Panc1 (cell line): ENCODE measurements at regions not wholly inside any gene's neighbourhood (a gene's known extent, or its start where the extent isn't known, plus 50 kb on each side); places are given as distances from the start of the nearest gene placed in this dataset.

Source experiments
- ATAC-seq: fragments of 200-7000 bp; cut with Tn5 transposase; 2 replicates; pipeline ENCODE4 v1.9.1; 2020; ENCODE audit warnings: mild to moderate bottlenecking, moderate library complexity
- BruUV-seq: library from RNA; stranded (reverse); fragments of 400-500 nt; replicated peaks from 2 replicates; lab custom pipeline; 2021; lab: Mats Ljungman, UMichigan
- CTCF ChIA-PET: fragments of 300-600 bp; sonication (Branson Sonifier 250); formaldehyde crosslinking; loops from one replicate; lab custom pipeline; 2022; ENCODE audit warnings: antibody characterized with exemption; lab: Charles Lee
- POLR2A ChIA-PET: fragments of 300-600 bp; sonication (Branson Sonifier 250); formaldehyde crosslinking; loops from one replicate; lab custom pipeline; 2022; ENCODE audit warnings: antibody characterized with exemption; lab: Charles Lee
- DNase-seq: peaks from one replicate; pipeline ENCODE4 v3.0.0-alpha.2; 2010; ENCODE audit warnings: low read depth, low spot score
- H3K27ac ChIP-seq: 2 replicates; pipeline ENCODE4 v1.5.1; 2011; ENCODE audit warnings: mild to moderate bottlenecking, low read length, inconsistent platforms
- H3K27me3 ChIP-seq: fragments of 200-500 bp; sonication (Bioruptor generic); 2 replicates; pipeline ENCODE4 v1.6.0; 2014; ENCODE audit warnings: low read length, inconsistent platforms; ENCODE audit not compliant: control insufficient read depth, insufficient read depth
- H3K36me3 ChIP-seq: fragments of 200-500 bp; sonication (Bioruptor generic); 2 replicates; pipeline ENCODE4 v1.5.1; 2014; ENCODE audit warnings: inconsistent platforms, mild to moderate bottlenecking, low read length, moderate library complexity; ENCODE audit not compliant: control insufficient read depth, insufficient read depth
- H3K4me1 ChIP-seq: 2 replicates; pipeline ENCODE4 v1.5.1; 2011; ENCODE audit warnings: inconsistent platforms, mild to moderate bottlenecking, low read length, moderate library complexity; ENCODE audit not compliant: control insufficient read depth, insufficient read depth
- H3K4me3 ChIP-seq, 2 experiments: 2 replicates each; pipeline ENCODE4 v1.5.1; 2011 to 2012; ENCODE audit warnings: low read depth in 2 of 2, low read length in 2 of 2, mild to moderate bottlenecking in 2 of 2, inconsistent platforms in 1 of 2, moderate library complexity in 1 of 2
- H3K9me3 ChIP-seq: fragments of 200-500 bp; sonication (Bioruptor generic); 2 replicates; pipeline ENCODE4 v1.5.1; 2014; ENCODE audit warnings: low read depth, mild to moderate bottlenecking, inconsistent platforms, low read length, moderate library complexity; ENCODE audit not compliant: control insufficient read depth, insufficient read depth
- POLR2AphosphoS5 ChIP-seq: IDR thresholded peaks from 2 replicates; pipeline ENCODE4 v1.6.1; 2012; ENCODE audit warnings: mild to moderate bottlenecking, low read depth, low read length, moderate library complexity
- REST ChIP-seq, 2 experiments: IDR thresholded peaks; 2 replicates each; pipeline ENCODE4 v1.6.1; 2011 to 2012; ENCODE audit warnings: low read depth in 2 of 2, control low read depth in 1 of 2, low read length in 1 of 2, mild to moderate bottlenecking in 1 of 2, moderate library complexity in 1 of 2; ENCODE audit not compliant: insufficient read depth in 1 of 2
- SIN3A ChIP-seq: IDR thresholded peaks from 2 replicates; pipeline ENCODE4 v1.6.1; 2012; ENCODE audit warnings: low read depth, mild to moderate bottlenecking, low read length, moderate library complexity, borderline replicate concordance; ENCODE audit not compliant: insufficient read depth
- TCF7L2 ChIP-seq: IDR thresholded peaks from 2 replicates; pipeline ENCODE4 v1.6.1; 2011; ENCODE audit warnings: mild to moderate bottlenecking, low read depth, low read length, inconsistent platforms
- in situ Hi-C: cut with HindIII; loops from 2 replicates; pipeline ENCODE4 v1.10.0; 2016; ENCODE audit warnings: low sequenced_read_pairs, low pct_unique_long_range_greater_than_20kb
- intact Hi-C: fragments of 100-400 bp; cut with micrococcal nuclease; formaldehyde crosslinking; loops from one replicate; pipeline ENCODE4 v1.10.0; 2022; ENCODE audit not compliant: unreplicated experiment
- TF ChIP-seq, protein P1 (sequence below): fragments of 450-650 bp; IDR thresholded peaks from 2 replicates; pipeline ENCODE4 v1.5.1; 2017; ENCODE audit warnings: mild to moderate bottlenecking

GRCh38 chr14:66421990-66422946 is 63.9 kb upstream of the CCDC196 start:
- TF ChIP-seq TCF7L2 (no peak), REST (IDR thresholded peaks at IDR 0.05; ENCODE audit: insufficient read depth in 1 of 2, low read depth in 2 of 2, low read length in 1 of 2) (no peak), POLR2AphosphoS5 (no peak), SIN3A (no peak)
- TF ChIP-seq, protein P1, sequence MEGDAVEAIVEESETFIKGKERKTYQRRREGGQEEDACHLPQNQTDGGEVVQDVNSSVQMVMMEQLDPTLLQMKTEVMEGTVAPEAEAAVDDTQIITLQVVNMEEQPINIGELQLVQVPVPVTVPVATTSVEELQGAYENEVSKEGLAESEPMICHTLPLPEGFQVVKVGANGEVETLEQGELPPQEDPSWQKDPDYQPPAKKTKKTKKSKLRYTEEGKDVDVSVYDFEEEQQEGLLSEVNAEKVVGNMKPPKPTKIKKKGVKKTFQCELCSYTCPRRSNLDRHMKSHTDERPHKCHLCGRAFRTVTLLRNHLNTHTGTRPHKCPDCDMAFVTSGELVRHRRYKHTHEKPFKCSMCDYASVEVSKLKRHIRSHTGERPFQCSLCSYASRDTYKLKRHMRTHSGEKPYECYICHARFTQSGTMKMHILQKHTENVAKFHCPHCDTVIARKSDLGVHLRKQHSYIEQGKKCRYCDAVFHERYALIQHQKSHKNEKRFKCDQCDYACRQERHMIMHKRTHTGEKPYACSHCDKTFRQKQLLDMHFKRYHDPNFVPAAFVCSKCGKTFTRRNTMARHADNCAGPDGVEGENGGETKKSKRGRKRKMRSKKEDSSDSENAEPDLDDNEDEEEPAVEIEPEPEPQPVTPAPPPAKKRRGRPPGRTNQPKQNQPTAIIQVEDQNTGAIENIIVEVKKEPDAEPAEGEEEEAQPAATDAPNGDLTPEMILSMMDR = no peak
- H3K27ac ChIP-seq = no peak overlapping the region
- ATAC-seq = no peak
- ChIA-PET CTCF (no interaction called here), POLR2A (no interaction called here)
- in situ Hi-C loops (no loop called here), intact Hi-C loops (no loop called here)
- no peaks in the 10 kb centered on the region for H3K9me3 ChIP-seq
- H3K4me1 ChIP-seq = no peaks in the 10 kb centered on the region
- no peaks in the 10 kb centered on the region; the same call in 1 of the 2 replicates for H3K27me3 ChIP-seq
- BruUV-seq = no TSS peak
- no peak for DNase-seq
- no peaks in the 10 kb centered on the region for H3K36me3 ChIP-seq
- no peak overlapping the region for H3K4me3 ChIP-seq

DNA sequence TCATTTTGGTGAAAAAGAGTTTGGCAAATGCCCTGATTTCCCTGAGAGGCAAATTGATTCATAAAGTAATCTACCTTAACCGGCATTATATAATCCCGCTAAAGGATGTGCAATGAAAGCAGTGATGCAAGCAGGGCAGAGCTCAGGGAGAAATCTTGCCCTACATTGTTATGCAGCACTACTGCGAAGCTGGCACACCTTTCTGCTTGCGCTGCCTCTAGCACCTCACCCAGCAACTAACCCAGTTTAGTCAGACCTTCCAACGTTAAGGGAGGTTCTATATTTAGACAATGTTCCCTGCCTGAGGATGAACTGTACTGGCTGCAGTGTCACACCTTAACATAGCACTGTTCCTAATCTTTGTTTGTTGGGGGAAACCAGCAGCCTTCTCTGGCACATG is 60.8 kb upstream of the CCDC196 start:
- intact Hi-C loops = no loop called here
- Histone ChIP-seq H3K4me3 (no peak overlapping the region), H3K9me3 (no peaks in the 10 kb centered on the region), H3K4me1 (no peaks in the 10 kb centered on the region), H3K27ac (no peak overlapping the region), H3K36me3 (no peaks in the 10 kb centered on the region), H3K27me3 (no peaks in the 10 kb centered on the region; the same call in none of the 2 replicates)
- in situ Hi-C loops = no loop called here
- no peak for ATAC-seq
- DNase-seq = no peak
- CTCF ChIA-PET = no interaction called here
- POLR2A ChIA-PET = no interaction called here
- TF ChIP-seq SIN3A (no peak), REST (IDR thresholded peaks at IDR 0.05; ENCODE audit: insufficient read depth in 1 of 2, low read depth in 2 of 2, low read length in 1 of 2) (no peak), POLR2AphosphoS5 (no peak), TCF7L2 (no peak)
- TF ChIP-seq, protein P1 = no peak
- no TSS peak for BruUV-seq
